WTC11 (cell line): ENCODE measurements at regions not wholly inside any gene's neighbourhood (a gene's known extent, or its start where the extent isn't known, plus 50 kb on each side); places are given as distances from the start of the nearest gene placed in this dataset.

Experiments used
- ATAC-seq: fragments of 200-7000 bp; cut with Tn5 transposase; 2 replicates; pipeline ENCODE4 v1.10.0; 2021; ENCODE audit warnings: mild to moderate bottlenecking, moderate library complexity
- CTCF ChIA-PET: fragments of 300-600 bp; sonication (Branson Sonifier 250); formaldehyde crosslinking; loops from one replicate; lab custom pipeline; 2021; ENCODE audit warnings: antibody characterized with exemption; lab: Charles Lee
- POLR2A ChIA-PET: fragments of 350-600 bp; sonication (Branson Sonifier 250); formaldehyde crosslinking; loops from one replicate; lab custom pipeline; 2021; ENCODE audit warnings: antibody characterized with exemption; lab: Charles Lee
- DNase-seq: peaks from one replicate; pipeline ENCODE4 v3.0.0; 2021; ENCODE audit warnings: low spot score
- H3K27ac Mint-ChIP-seq: 2 replicates; pipeline ENCODE4 v1.8.0; 2021; ENCODE audit warnings: mixed read lengths
- H3K27me3 Mint-ChIP-seq: 2 replicates; pipeline ENCODE4 v1.8.0; 2021; ENCODE audit warnings: low read depth, mild to moderate bottlenecking, moderate library complexity, mixed read lengths
- H3K36me3 Mint-ChIP-seq: 2 replicates; pipeline ENCODE4 v1.8.0; 2021; ENCODE audit warnings: mixed read lengths
- H3K4me1 Mint-ChIP-seq: 2 replicates; pipeline ENCODE4 v1.8.0; 2022; ENCODE audit warnings: mixed read lengths
- H3K4me3 Mint-ChIP-seq: 2 replicates; pipeline ENCODE4 v1.8.0; 2021; ENCODE audit warnings: mild to moderate bottlenecking, moderate library complexity, mixed read lengths
- H3K9me3 Mint-ChIP-seq: 2 replicates; pipeline ENCODE4 v1.8.0; 2021; ENCODE audit warnings: mixed read lengths
- CBFB ChIP-seq: sonication (generic); formaldehyde crosslinking; IDR thresholded peaks from 2 replicates; pipeline ENCODE4 v1.8.1; 2022; ENCODE audit warnings: mild to moderate bottlenecking, low read depth, missing genetic modification reagents
- CREB1 ChIP-seq: sonication (generic); formaldehyde crosslinking; IDR thresholded peaks from 2 replicates; pipeline ENCODE4 v1.8.0; 2023; ENCODE audit warnings: mild to moderate bottlenecking, missing genetic modification reagents
- EMX1 ChIP-seq: fragments of 250-450 bp; sonication (Bioruptor Pico); IDR thresholded peaks from 2 replicates; pipeline ENCODE4 v1.8.0; 2021; ENCODE audit warnings: mild to moderate bottlenecking
- ESRRA ChIP-seq: sonication (generic); formaldehyde crosslinking; IDR thresholded peaks from 2 replicates; pipeline ENCODE4 v1.8.1; 2022; ENCODE audit warnings: mild to moderate bottlenecking, missing genetic modification reagents, borderline replicate concordance
- ETV6 ChIP-seq: sonication (generic); formaldehyde crosslinking; IDR thresholded peaks from 2 replicates; pipeline ENCODE4 v1.8.1; 2022; ENCODE audit warnings: mild to moderate bottlenecking, missing genetic modification reagents
- FOXK1 ChIP-seq: sonication (generic); formaldehyde crosslinking; IDR thresholded peaks from 2 replicates; pipeline ENCODE4 v1.8.0; 2022; ENCODE audit warnings: mild to moderate bottlenecking, moderate library complexity, missing genetic modification reagents
- JUN ChIP-seq: sonication (generic); formaldehyde crosslinking; IDR thresholded peaks from 2 replicates; pipeline ENCODE4 v1.8.0; 2023; ENCODE audit warnings: mild to moderate bottlenecking, missing genetic modification reagents
- MXD4 ChIP-seq: fragments of 250-450 bp; sonication (Bioruptor Pico); IDR thresholded peaks from 2 replicates; pipeline ENCODE4 v1.8.0; 2021; ENCODE audit warnings: mild to moderate bottlenecking, moderate library complexity, borderline replicate concordance
- NR2C2 ChIP-seq: sonication (generic); formaldehyde crosslinking; IDR thresholded peaks from 2 replicates; pipeline ENCODE4 v1.8.0; 2022; ENCODE audit warnings: mild to moderate bottlenecking, missing genetic modification reagents
- RORB ChIP-seq: fragments of 250-450 bp; sonication (Bioruptor Pico); IDR thresholded peaks from 2 replicates; pipeline ENCODE4 v1.9.0; 2021; ENCODE audit warnings: mild to moderate bottlenecking
- TCF7 ChIP-seq: sonication (generic); formaldehyde crosslinking; IDR thresholded peaks from 2 replicates; pipeline ENCODE4 v1.8.0; 2022; ENCODE audit warnings: mild to moderate bottlenecking, low read depth, missing genetic modification reagents, moderate library complexity
- ZNF121 ChIP-seq: sonication (generic); formaldehyde crosslinking; IDR thresholded peaks from 2 replicates; pipeline ENCODE4 v1.8.0; 2023; ENCODE audit warnings: missing genetic modification reagents
- ZNF138 ChIP-seq: sonication (generic); formaldehyde crosslinking; conservative IDR thresholded peaks from 2 replicates; pipeline ENCODE4 v1.8.1; 2022; ENCODE audit warnings: mild to moderate bottlenecking, moderate library complexity, missing genetic modification reagents
- ZNF219 ChIP-seq: sonication (generic); formaldehyde crosslinking; IDR thresholded peaks from 2 replicates; pipeline ENCODE4 v1.8.0; 2023; ENCODE audit warnings: missing genetic modification reagents, mild to moderate bottlenecking, borderline replicate concordance
- TF ChIP-seq, protein P1 (sequence below): sonication (generic); formaldehyde crosslinking; IDR thresholded peaks from 2 replicates; pipeline ENCODE4 v1.8.1; 2023; ENCODE audit warnings: mild to moderate bottlenecking, missing genetic modification reagents, moderate library complexity
- TF ChIP-seq, protein P2 (sequence below): sonication (generic); formaldehyde crosslinking; IDR thresholded peaks from 2 replicates; pipeline ENCODE4 v1.8.1; 2023; ENCODE audit warnings: mild to moderate bottlenecking, missing genetic modification reagents, moderate library complexity
- TF ChIP-seq, protein P3 (sequence below): fragments of 250-450 bp; sonication (Bioruptor Pico); IDR thresholded peaks from 2 replicates; pipeline ENCODE4 v1.9.0; 2021; ENCODE audit warnings: mild to moderate bottlenecking
- TF ChIP-seq, protein P4 (sequence below): sonication (generic); formaldehyde crosslinking; IDR thresholded peaks from 2 replicates; pipeline ENCODE4 v1.8.1; 2023; ENCODE audit warnings: mild to moderate bottlenecking, missing genetic modification reagents
- TF ChIP-seq, protein P5 (sequence below): sonication (generic); formaldehyde crosslinking; IDR thresholded peaks from 2 replicates; pipeline ENCODE4 v1.8.1; 2023; ENCODE audit warnings: mild to moderate bottlenecking, moderate library complexity, missing genetic modification reagents
- TF ChIP-seq, protein P6 (sequence below): sonication (generic); formaldehyde crosslinking; IDR thresholded peaks from 2 replicates; pipeline ENCODE4 v1.8.0; 2022; ENCODE audit warnings: mild to moderate bottlenecking, missing genetic modification reagents
- TF ChIP-seq, protein P7 (sequence below): sonication (generic); formaldehyde crosslinking; conservative IDR thresholded peaks from 2 replicates; pipeline ENCODE4 v1.8.1; 2022; ENCODE audit warnings: mild to moderate bottlenecking, missing genetic modification reagents

DNA sequence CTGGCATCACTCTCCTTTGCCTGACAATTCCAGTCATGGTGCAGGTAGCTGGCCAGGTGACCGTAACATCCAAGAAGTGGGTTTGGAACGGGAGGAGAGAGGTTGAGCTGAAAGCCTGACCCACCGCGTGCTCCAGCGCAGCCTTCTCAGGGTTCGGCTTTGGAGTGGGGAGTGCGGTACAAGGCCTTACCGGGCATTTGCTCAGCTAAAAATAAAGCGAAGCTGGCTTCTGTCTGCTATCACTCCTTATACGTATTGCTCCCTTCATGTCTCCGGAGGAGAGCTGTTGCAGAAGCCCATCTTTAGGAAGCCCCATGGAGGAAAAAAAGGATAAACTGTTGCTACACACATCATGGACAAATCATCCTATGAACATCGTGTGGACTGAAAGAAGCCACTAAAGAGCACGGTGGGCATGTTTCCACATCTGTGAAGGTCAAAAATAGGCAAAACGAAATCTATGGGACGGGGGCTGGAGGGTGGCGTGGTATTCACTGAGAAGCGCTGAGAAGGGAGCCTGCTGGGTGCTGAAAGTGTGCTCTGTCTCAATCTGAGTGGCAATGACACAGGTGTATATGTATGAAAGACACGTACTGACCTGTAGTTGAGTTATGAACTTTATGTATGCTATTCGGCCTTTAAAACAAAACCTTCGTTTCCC, 57.2 kb upstream of the TAB2 start (continued):
- TF ChIP-seq, protein P1, sequence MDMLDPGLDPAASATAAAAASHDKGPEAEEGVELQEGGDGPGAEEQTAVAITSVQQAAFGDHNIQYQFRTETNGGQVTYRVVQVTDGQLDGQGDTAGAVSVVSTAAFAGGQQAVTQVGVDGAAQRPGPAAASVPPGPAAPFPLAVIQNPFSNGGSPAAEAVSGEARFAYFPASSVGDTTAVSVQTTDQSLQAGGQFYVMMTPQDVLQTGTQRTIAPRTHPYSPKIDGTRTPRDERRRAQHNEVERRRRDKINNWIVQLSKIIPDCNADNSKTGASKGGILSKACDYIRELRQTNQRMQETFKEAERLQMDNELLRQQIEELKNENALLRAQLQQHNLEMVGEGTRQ = no peak
- no peak for TF ChIP-seq FOXK1
- TF ChIP-seq, protein P2, sequence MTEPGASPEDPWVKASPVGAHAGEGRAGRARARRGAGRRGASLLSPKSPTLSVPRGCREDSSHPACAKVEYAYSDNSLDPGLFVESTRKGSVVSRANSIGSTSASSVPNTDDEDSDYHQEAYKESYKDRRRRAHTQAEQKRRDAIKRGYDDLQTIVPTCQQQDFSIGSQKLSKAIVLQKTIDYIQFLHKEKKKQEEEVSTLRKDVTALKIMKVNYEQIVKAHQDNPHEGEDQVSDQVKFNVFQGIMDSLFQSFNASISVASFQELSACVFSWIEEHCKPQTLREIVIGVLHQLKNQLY = no peak

DNA sequence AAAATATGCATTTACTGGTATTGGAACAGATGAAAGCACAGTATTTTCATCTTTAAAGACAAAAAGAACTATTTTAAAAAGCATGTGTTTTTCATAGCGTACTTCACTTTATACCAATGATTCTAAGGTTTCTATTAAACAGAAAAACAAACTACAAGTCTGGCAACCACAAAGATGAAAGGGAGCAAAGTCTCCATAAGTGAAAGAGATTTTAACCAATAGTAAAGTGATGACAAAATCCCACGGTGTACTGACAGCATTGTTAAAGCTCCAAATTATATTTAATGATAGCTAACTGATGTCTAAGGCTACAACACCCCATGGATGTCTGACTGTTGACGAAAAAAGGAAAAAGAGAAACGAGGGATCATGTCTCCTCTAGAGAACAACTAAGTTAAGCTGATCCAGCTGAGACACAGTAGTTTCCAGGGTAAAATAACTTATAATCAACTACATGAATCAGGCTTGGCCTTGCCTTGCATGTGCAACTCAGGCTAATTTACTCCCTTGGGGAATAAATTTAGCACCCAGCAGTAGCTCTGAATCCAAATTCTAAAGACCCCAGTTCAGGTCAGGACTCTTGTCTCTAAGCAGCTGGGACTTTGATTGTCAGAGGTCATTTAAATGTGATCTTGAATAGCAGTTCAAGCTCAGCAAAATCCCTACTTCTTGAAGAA, 56.0 kb upstream of the TAB2 start:
- Mint-ChIP-seq H3K4me3 (no peak overlapping the region), H3K4me1 (peaks cover 6% of the 10 kb centered on the region; the same call in 1 of the 2 replicates), H3K27ac (no peak overlapping the region), H3K36me3 (no peaks in the 10 kb centered on the region), H3K27me3 (no peaks in the 10 kb centered on the region), H3K9me3 (no peaks in the 10 kb centered on the region)
- TF ChIP-seq, protein P3, sequence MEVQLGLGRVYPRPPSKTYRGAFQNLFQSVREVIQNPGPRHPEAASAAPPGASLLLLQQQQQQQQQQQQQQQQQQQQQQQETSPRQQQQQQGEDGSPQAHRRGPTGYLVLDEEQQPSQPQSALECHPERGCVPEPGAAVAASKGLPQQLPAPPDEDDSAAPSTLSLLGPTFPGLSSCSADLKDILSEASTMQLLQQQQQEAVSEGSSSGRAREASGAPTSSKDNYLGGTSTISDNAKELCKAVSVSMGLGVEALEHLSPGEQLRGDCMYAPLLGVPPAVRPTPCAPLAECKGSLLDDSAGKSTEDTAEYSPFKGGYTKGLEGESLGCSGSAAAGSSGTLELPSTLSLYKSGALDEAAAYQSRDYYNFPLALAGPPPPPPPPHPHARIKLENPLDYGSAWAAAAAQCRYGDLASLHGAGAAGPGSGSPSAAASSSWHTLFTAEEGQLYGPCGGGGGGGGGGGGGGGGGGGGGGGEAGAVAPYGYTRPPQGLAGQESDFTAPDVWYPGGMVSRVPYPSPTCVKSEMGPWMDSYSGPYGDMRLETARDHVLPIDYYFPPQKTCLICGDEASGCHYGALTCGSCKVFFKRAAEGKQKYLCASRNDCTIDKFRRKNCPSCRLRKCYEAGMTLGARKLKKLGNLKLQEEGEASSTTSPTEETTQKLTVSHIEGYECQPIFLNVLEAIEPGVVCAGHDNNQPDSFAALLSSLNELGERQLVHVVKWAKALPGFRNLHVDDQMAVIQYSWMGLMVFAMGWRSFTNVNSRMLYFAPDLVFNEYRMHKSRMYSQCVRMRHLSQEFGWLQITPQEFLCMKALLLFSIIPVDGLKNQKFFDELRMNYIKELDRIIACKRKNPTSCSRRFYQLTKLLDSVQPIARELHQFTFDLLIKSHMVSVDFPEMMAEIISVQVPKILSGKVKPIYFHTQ (CRISPR knock-in tag) = no peak
- TF ChIP-seq, protein P2 = no peak
- TF ChIP-seq, protein P4, sequence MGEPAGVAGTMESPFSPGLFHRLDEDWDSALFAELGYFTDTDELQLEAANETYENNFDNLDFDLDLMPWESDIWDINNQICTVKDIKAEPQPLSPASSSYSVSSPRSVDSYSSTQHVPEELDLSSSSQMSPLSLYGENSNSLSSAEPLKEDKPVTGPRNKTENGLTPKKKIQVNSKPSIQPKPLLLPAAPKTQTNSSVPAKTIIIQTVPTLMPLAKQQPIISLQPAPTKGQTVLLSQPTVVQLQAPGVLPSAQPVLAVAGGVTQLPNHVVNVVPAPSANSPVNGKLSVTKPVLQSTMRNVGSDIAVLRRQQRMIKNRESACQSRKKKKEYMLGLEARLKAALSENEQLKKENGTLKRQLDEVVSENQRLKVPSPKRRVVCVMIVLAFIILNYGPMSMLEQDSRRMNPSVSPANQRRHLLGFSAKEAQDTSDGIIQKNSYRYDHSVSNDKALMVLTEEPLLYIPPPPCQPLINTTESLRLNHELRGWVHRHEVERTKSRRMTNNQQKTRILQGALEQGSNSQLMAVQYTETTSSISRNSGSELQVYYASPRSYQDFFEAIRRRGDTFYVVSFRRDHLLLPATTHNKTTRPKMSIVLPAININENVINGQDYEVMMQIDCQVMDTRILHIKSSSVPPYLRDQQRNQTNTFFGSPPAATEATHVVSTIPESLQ (CRISPR knock-in tag) = no peak
- TF ChIP-seq, protein P5, sequence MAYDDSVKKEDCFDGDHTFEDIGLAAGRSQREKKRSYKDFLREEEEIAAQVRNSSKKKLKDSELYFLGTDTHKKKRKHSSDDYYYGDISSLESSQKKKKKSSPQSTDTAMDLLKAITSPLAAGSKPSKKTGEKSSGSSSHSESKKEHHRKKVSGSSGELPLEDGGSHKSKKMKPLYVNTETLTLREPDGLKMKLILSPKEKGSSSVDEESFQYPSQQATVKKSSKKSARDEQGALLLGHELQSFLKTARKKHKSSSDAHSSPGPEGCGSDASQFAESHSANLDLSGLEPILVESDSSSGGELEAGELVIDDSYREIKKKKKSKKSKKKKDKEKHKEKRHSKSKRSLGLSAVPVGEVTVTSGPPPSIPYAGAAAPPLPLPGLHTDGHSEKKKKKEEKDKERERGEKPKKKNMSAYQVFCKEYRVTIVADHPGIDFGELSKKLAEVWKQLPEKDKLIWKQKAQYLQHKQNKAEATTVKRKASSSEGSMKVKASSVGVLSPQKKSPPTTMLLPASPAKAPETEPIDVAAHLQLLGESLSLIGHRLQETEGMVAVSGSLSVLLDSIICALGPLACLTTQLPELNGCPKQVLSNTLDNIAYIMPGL = no peak
- TF ChIP-seq TCF7 (CRISPR knock-in tag) (no peak), CBFB (CRISPR knock-in tag) (no peak), MXD4 (no peak), ZNF219 (CRISPR knock-in tag) (no peak), ZNF121 (CRISPR knock-in tag) (no peak), CREB1 (CRISPR knock-in tag) (no peak), NR2C2 (CRISPR knock-in tag) (no peak), RORB (CRISPR knock-in tag) (no peak), JUN (CRISPR knock-in tag) (no peak), ZNF138 (CRISPR knock-in tag) (no peak), ETV6 (CRISPR knock-in tag) (no peak), ESRRA (CRISPR knock-in tag) (no peak), EMX1 (CRISPR knock-in tag) (no peak)
- TF ChIP-seq, protein P6, sequence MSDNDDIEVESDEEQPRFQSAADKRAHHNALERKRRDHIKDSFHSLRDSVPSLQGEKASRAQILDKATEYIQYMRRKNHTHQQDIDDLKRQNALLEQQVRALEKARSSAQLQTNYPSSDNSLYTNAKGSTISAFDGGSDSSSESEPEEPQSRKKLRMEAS = no peak
- TF ChIP-seq, protein P7, sequence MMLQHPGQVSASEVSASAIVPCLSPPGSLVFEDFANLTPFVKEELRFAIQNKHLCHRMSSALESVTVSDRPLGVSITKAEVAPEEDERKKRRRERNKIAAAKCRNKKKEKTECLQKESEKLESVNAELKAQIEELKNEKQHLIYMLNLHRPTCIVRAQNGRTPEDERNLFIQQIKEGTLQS (CRISPR knock-in tag) = no peak
- ATAC-seq (no peak), DNase-seq (no peak)
- POLR2A ChIA-PET = interaction anchor here (0.6 kb wide), 1 partner anchor 16 kb away, joined by 3 read pairs; no protein-coding TSS in a partner anchor
- CTCF ChIA-PET = interaction anchor here (1.3 kb wide), 1 partner anchor 12 kb away, joined by 3 read pairs; no protein-coding TSS in a partner anchor
